ENCODE measurements at regions not wholly inside any gene's neighbourhood (a gene's known extent, or its start where the extent isn't known, plus 50 kb on each side); places are given as distances from the start of the nearest gene placed in this dataset.

GRCh38 chr14:61636779-61637178 lies 58.5 kb upstream of the HIF1A start:
- FAIRE-seq = peak; percentile 39
- TF ChIP-seq CTCF (optimal IDR thresholded peaks at IDR 0.05 in 1 of 3, IDR thresholded peaks at IDR 0.05 in 1 of 3, conservative IDR thresholded peaks at IDR 0.05 in 1 of 3; ENCODE audit: extremely low read depth in 1 of 3, insufficient read depth in 2 of 3, low read length in 3 of 3) (no peak), EZH2 (IDR thresholded peaks at IDR 0.05; ENCODE audit: low read length) (no peak)

GRCh38 chr14:61638595-61639387 lies 56.5 kb upstream of the HIF1A start:
- Histone ChIP-seq H3K27ac (ENCODE audit: control insufficient read depth, insufficient read depth, low read length) (no peak overlapping the region), H3K27me3 (ENCODE audit: control insufficient read depth, extremely low read depth, insufficient read depth, low read length) (no peaks in the 10 kb centered on the region), H3K4me2 (ENCODE audit: control insufficient read depth, extremely low read depth, insufficient read depth, low read depth, low read length) (no peak overlapping the region), H3K9ac (ENCODE audit: control insufficient read depth, extremely low read depth, insufficient read depth, low read length) (no peak overlapping the region), H3K79me2 (ENCODE audit: control insufficient read depth, insufficient read depth, low read length) (no peaks in the 10 kb centered on the region), H3K4me3 (ENCODE audit: control insufficient read depth in 2 of 3, extremely low read depth in 1 of 3, insufficient read depth in 2 of 3, low read depth in 1 of 3, low read length in 3 of 3) (no peak overlapping the region), H3K36me3 (ENCODE audit: control insufficient read depth in 2 of 2, extremely low read depth in 1 of 2, insufficient read depth in 2 of 2, low read length in 2 of 2) (no peaks in the 10 kb centered on the region), H3K9me1 (ENCODE audit: control insufficient read depth, extremely low read depth, insufficient read depth, low read length) (no peaks in the 10 kb centered on the region), H4K20me1 (ENCODE audit: control insufficient read depth, extremely low read depth, insufficient read depth, low read length) (no peaks in the 10 kb centered on the region), H2AFZ (ENCODE audit: control insufficient read depth, low read length) (no peak overlapping the region), H3K4me1 (ENCODE audit: control insufficient read depth, extremely low read depth, insufficient read depth, low read length) (peaks cover 8% of the 10 kb centered on the region), H3K9me3 (ENCODE audit: control insufficient read depth, low read depth, low read length) (no peaks in the 10 kb centered on the region)
- dilution Hi-C loops (cut with MboI; ENCODE audit: extremely low pct_ligation_motif_present, low sequenced_read_pairs) = no loop called here
- TF ChIP-seq EZH2 (IDR thresholded peaks at IDR 0.05; ENCODE audit: low read length) (no peak), CTCF (optimal IDR thresholded peaks at IDR 0.05 in 1 of 3, IDR thresholded peaks at IDR 0.05 in 1 of 3, conservative IDR thresholded peaks at IDR 0.05 in 1 of 3; ENCODE audit: extremely low read depth in 1 of 3, insufficient read depth in 2 of 3, low read length in 3 of 3) (no peak)
- no peak for DNase-seq (ENCODE audit: low read depth, low spot score)
- FAIRE-seq = no peak

More at GRCh38 chr14:61636779-61637178, 58.5 kb upstream of the HIF1A start:
- no peak overlapping the region for H3K9ac ChIP-seq (ENCODE audit: control insufficient read depth, extremely low read depth, insufficient read depth, low read length)
- no peaks in the 10 kb centered on the region for H3K9me1 ChIP-seq (ENCODE audit: control insufficient read depth, extremely low read depth, insufficient read depth, low read length)
- H3K79me2 ChIP-seq (ENCODE audit: control insufficient read depth, insufficient read depth, low read length) = no peaks in the 10 kb centered on the region
- H2AFZ ChIP-seq (ENCODE audit: control insufficient read depth, low read length) = no peak overlapping the region
- no peak overlapping the region for H3K27ac ChIP-seq (ENCODE audit: control insufficient read depth, insufficient read depth, low read length)
- H3K36me3 ChIP-seq (ENCODE audit: control insufficient read depth in 2 of 2, extremely low read depth in 1 of 2, insufficient read depth in 2 of 2, low read length in 2 of 2) = no peaks in the 10 kb centered on the region
- dilution Hi-C loops (cut with MboI; ENCODE audit: extremely low pct_ligation_motif_present, low sequenced_read_pairs) = no loop called here
- no peaks in the 10 kb centered on the region for H3K9me3 ChIP-seq (ENCODE audit: control insufficient read depth, low read depth, low read length)
- no peaks in the 10 kb centered on the region for H3K27me3 ChIP-seq (ENCODE audit: control insufficient read depth, extremely low read depth, insufficient read depth, low read length)
- no peak overlapping the region for H3K4me3 ChIP-seq (ENCODE audit: control insufficient read depth in 2 of 3, extremely low read depth in 1 of 3, insufficient read depth in 2 of 3, low read depth in 1 of 3, low read length in 3 of 3)
- no peaks in the 10 kb centered on the region for H4K20me1 ChIP-seq (ENCODE audit: control insufficient read depth, extremely low read depth, insufficient read depth, low read length)
- no peak for DNase-seq (ENCODE audit: low read depth, low spot score)
- no peaks in the 10 kb centered on the region for H3K4me1 ChIP-seq (ENCODE audit: control insufficient read depth, extremely low read depth, insufficient read depth, low read length)
- no peak overlapping the region for H3K4me2 ChIP-seq (ENCODE audit: control insufficient read depth, extremely low read depth, insufficient read depth, low read depth, low read length)
